ENCODE measurements at regions not wholly inside any gene's neighbourhood (a gene's known extent, or its start where the extent isn't known, plus 50 kb on each side); places are given as distances from the start of the nearest gene placed in this dataset.

DNA sequence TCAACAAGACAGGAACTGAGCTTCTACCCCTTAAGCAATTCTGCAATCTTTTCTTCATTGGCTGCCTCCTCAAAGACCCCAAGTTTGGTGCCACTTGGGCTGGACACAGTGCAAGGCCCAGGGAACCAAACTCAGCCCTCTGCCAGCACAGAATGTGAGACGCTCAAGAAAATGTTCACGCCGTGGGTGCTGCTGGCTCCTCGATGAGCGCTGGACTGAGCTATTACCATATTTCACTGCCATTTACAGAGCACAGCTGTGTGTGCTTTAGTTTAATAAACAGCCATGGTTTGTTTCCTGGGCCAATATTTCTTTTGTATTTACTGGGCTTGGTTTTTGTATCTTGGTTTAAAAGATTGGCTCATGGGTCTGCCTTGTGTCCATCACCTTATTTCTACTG lies 138.8 kb upstream of the VSTM2B start:
- no peaks in the 10 kb centered on the region for H3K36me3 ChIP-seq
- TF ChIP-seq EP300 (IDR thresholded peaks at IDR 0.05) = no peak
- TF ChIP-seq POLR2AphosphoS5 (IDR thresholded peaks at IDR 0.05) = no peak
- TF ChIP-seq CTCF (IDR thresholded peaks at IDR 0.05) = no peak
- TF ChIP-seq POLR2A (IDR thresholded peaks at IDR 0.05) = no peak
- 87% methylated on average over 5 of the region's 5 CpGs for WGBS
- H3K27ac ChIP-seq = no peak overlapping the region
- DNase-seq (ENCODE audit: low spot score in 2 of 2) = no peak
- H3K4me1 ChIP-seq = no peaks in the 10 kb centered on the region
- H3K27me3 ChIP-seq = no peaks in the 10 kb centered on the region
- no peaks in the 10 kb centered on the region for H3K9me3 ChIP-seq
- no peak overlapping the region for H3K4me3 ChIP-seq

GRCh38 chr19:29387586-29387985 lies 138.2 kb upstream of the VSTM2B start:
- WGBS = 88% methylated on average over 9 of the region's 13 CpGs
- Histone ChIP-seq H3K4me1 (no peaks in the 10 kb centered on the region), H3K27ac (no peak overlapping the region), H3K27me3 (no peaks in the 10 kb centered on the region), H3K4me3 (no peak overlapping the region), H3K36me3 (no peaks in the 10 kb centered on the region), H3K9me3 (no peaks in the 10 kb centered on the region)
- no peak for DNase-seq (ENCODE audit: low spot score in 2 of 2)
- TF ChIP-seq EP300 (IDR thresholded peaks at IDR 0.05) (no peak), POLR2AphosphoS5 (IDR thresholded peaks at IDR 0.05) (no peak), POLR2A (IDR thresholded peaks at IDR 0.05) (no peak), CTCF (IDR thresholded peaks at IDR 0.05) (no peak)

DNA sequence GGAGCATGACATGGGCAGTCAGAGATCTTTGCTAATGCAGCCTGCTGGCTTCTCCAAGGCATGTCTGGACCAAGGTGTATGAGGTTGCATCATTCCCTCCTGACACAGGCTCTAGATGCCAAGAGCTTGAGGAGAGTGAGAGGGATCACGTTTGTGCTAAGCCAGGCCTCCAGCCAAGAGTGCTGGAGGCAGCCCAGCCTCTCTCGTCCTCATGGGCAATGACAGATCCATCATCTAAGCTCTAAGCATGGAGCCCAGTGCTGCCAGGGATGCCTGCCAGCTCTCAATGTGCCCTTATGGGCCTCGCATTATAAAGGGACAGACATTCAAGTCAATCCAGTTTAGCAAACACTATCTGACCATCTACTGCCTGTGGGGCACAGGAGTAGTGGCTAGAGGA lies 136.3 kb upstream of the VSTM2B start:
- Histone ChIP-seq H3K9me3 (no peaks in the 10 kb centered on the region), H3K27ac (no peak overlapping the region), H3K36me3 (no peaks in the 10 kb centered on the region), H3K4me3 (no peak overlapping the region), H3K4me1 (no peaks in the 10 kb centered on the region), H3K27me3 (no peaks in the 10 kb centered on the region)
- DNase-seq (ENCODE audit: low spot score in 2 of 2) = no peak
- TF ChIP-seq CTCF (IDR thresholded peaks at IDR 0.05) = no peak
- 47% methylated on average over 3 of the region's 3 CpGs for WGBS

- H3K27me3 ChIP-seq = no peaks in the 10 kb centered on the region
- no peak overlapping the region for H3K4me3 ChIP-seq
- no peaks in the 10 kb centered on the region for H3K36me3 ChIP-seq
- no peak for TF ChIP-seq CTCF (IDR thresholded peaks at IDR 0.05)
- no peaks in the 10 kb centered on the region for H3K4me1 ChIP-seq
- no peak overlapping the region for H3K27ac ChIP-seq
- H3K9me3 ChIP-seq = no peaks in the 10 kb centered on the region
- no peak for DNase-seq (ENCODE audit: low spot score in 2 of 2)
Measured at GRCh38 chr19:29390742-29391141, 135.1 kb upstream of the VSTM2B start.

DNA sequence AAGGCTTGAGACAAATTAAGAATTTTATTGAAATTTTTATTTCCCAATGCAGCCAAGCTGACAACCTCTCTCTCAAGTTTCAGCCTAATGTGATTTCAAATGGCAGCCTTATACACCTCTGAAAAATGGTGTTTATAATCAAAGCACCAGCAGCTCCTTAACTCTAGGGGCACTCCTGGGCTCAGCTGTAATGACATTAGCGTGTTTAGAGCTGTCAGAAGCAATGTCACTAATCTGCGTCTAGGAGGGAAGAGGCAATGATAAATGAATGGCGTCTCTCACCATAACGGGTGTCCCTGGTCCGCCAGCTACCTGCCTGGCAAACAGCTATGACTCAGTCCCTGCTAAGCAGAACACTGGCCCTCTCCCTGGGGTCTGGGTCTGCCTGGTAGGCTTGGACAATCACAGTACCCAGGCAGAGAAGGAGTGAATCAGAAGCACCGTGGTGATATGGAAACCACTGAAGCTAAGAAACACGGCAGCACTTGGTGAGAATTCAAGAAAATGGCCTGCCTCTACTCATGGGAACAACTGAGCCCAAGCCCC lies 131.8 kb upstream of the VSTM2B start:
- Histone ChIP-seq H3K4me1 (no peaks in the 10 kb centered on the region), H3K27ac (no peak overlapping the region), H3K4me3 (no peak overlapping the region), H3K9me3 (no peaks in the 10 kb centered on the region), H3K36me3 (no peaks in the 10 kb centered on the region), H3K27me3 (no peaks in the 10 kb centered on the region)
- no peak for DNase-seq (ENCODE audit: low spot score in 2 of 2)
- 60% methylated on average over 7 of the region's 7 CpGs for WGBS
- TF ChIP-seq POLR2AphosphoS5 (IDR thresholded peaks at IDR 0.05) (no peak), POLR2A (IDR thresholded peaks at IDR 0.05) (no peak), CTCF (IDR thresholded peaks at IDR 0.05) (no peak)
